ENCODE measurements at regions not wholly inside any gene's neighbourhood (a gene's known extent, or its start where the extent isn't known, plus 50 kb on each side); places are given as distances from the start of the nearest gene placed in this dataset.

DNA sequence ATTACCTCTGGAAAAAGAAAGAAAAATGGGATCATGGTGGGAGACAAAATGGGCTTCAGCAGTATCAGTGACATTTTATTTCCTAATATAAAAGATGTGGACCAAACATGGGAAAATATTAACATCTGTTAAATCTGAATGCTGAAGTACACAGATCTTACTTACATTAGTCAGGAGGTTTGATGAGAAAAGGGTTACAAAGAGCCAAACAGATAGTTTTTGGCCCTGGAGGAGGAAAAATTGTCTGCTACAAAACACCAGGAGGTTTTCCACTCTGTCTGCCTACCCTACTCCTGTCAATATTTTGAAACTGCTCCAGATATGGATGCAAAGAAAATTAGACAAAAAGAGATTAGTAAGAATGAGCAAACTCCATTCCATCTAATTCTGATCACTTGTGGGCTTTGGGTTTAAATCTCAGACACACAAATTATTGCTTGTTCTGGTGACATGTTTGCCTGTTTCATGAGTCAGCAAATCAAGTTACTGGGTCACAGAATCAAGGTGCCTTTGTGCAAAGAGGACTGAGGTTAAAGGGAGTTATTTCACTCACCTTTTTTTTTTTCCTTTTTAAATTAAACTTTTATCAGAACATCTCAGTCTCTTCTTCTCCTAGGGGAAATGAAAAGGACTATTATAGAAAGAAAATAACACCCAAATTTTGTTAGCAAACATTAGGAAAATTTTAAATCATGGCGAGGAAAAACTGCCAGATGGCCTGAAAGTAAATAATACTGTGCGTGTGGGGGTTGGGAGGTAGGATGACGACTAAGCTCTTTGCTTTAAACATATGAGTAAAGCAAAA is 87.0 kb upstream of the SPATS2L start:
- Histone ChIP-seq H2AFZ (ENCODE audit: low read depth, low read length) (no peak overlapping the region), H3K4me3 (ENCODE audit: insufficient read depth, low read depth, low read length) (no peak overlapping the region), H3K9me3 (ENCODE audit: insufficient read depth, low read depth, low read length) (no peaks in the 10 kb centered on the region), H3K27me3 (ENCODE audit: insufficient read depth, low read length) (no peaks in the 10 kb centered on the region), H3K27ac (ENCODE audit: low read depth, low read length) (no peak overlapping the region), H3K4me1 (ENCODE audit: insufficient read depth, low read length) (no peaks in the 10 kb centered on the region), H3K4me2 (ENCODE audit: low read length) (no peak overlapping the region), H3K9ac (ENCODE audit: low read length) (no peak overlapping the region), H4K20me1 (ENCODE audit: insufficient read depth, low read length) (no peaks in the 10 kb centered on the region), H3K36me3 (ENCODE audit: insufficient read depth, low read length) (no peaks in the 10 kb centered on the region), H3K79me2 (ENCODE audit: insufficient read depth, low read length) (no peaks in the 10 kb centered on the region)
- DNase-seq (ENCODE audit: low read depth) (no peak), FAIRE-seq (no peak)
- Mint-ChIP-seq H3K27ac (ENCODE audit: unreplicated experiment) (no peak overlapping the region), H3K9me3 (ENCODE audit: unreplicated experiment) (no peaks in the 10 kb centered on the region), H3K36me3 (ENCODE audit: low read depth, unreplicated experiment) (no peaks in the 10 kb centered on the region), H3K4me1 (ENCODE audit: low read depth, unreplicated experiment) (peaks cover 25% of the 10 kb centered on the region), H3K4me3 (ENCODE audit: unreplicated experiment) (no peak overlapping the region), H3K27me3 (ENCODE audit: low read depth, unreplicated experiment) (no peaks in the 10 kb centered on the region)
- TF ChIP-seq EZH2 (IDR thresholded peaks at IDR 0.05; ENCODE audit: insufficient read depth, low read length): no peak
- TF ChIP-seq, protein P1, sequence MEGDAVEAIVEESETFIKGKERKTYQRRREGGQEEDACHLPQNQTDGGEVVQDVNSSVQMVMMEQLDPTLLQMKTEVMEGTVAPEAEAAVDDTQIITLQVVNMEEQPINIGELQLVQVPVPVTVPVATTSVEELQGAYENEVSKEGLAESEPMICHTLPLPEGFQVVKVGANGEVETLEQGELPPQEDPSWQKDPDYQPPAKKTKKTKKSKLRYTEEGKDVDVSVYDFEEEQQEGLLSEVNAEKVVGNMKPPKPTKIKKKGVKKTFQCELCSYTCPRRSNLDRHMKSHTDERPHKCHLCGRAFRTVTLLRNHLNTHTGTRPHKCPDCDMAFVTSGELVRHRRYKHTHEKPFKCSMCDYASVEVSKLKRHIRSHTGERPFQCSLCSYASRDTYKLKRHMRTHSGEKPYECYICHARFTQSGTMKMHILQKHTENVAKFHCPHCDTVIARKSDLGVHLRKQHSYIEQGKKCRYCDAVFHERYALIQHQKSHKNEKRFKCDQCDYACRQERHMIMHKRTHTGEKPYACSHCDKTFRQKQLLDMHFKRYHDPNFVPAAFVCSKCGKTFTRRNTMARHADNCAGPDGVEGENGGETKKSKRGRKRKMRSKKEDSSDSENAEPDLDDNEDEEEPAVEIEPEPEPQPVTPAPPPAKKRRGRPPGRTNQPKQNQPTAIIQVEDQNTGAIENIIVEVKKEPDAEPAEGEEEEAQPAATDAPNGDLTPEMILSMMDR (IDR thresholded peaks at IDR 0.05; ENCODE audit: insufficient read depth, low read depth, low read length): no peak

DNA sequence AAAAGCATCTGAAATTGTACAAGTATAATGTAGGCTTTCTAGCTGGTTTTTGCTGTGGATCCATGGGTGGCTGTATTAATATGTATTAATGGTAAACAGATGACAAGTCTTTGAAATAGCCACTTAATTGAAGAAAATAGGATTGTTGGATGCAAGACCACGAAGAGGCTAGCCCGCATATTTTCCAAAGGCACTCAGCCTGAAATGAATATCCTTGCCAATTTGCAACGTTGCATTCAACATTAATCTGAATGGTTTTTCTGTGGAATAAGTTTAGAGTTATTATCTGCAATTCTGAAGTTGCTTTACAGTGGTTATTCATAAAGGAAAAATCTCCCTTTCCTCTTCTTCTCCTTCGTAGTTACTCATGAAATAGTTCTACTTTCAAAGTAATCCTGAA is 86.2 kb upstream of the SPATS2L start:
- H3K27ac Mint-ChIP-seq (ENCODE audit: unreplicated experiment): no peak overlapping the region
- Histone ChIP-seq H3K4me3 (ENCODE audit: insufficient read depth, low read depth, low read length) (no peak overlapping the region), H3K9me3 (ENCODE audit: insufficient read depth, low read depth, low read length) (no peaks in the 10 kb centered on the region), H3K79me2 (ENCODE audit: insufficient read depth, low read length) (no peaks in the 10 kb centered on the region), H3K36me3 (ENCODE audit: insufficient read depth, low read length) (no peaks in the 10 kb centered on the region), H4K20me1 (ENCODE audit: insufficient read depth, low read length) (no peaks in the 10 kb centered on the region), H3K4me1 (ENCODE audit: insufficient read depth, low read length) (no peaks in the 10 kb centered on the region), H2AFZ (ENCODE audit: low read depth, low read length) (no peak overlapping the region), H3K4me2 (ENCODE audit: low read length) (no peak overlapping the region), H3K27me3 (ENCODE audit: insufficient read depth, low read length) (no peaks in the 10 kb centered on the region), H3K9ac (ENCODE audit: low read length) (no peak overlapping the region), H3K27ac (ENCODE audit: low read depth, low read length) (no peak overlapping the region)
- H3K4me1 Mint-ChIP-seq (ENCODE audit: low read depth, unreplicated experiment): peaks cover 25% of the 10 kb centered on the region
- FAIRE-seq: no peak
- DNase-seq (ENCODE audit: low read depth): no peak
- TF ChIP-seq, protein P1 (IDR thresholded peaks at IDR 0.05; ENCODE audit: insufficient read depth, low read depth, low read length): no peak
- no peak for TF ChIP-seq EZH2 (IDR thresholded peaks at IDR 0.05; ENCODE audit: insufficient read depth, low read length)
- H3K4me3 Mint-ChIP-seq (ENCODE audit: unreplicated experiment): no peak overlapping the region
- peaks cover 3% of the 10 kb centered on the region for H3K9me3 Mint-ChIP-seq (ENCODE audit: unreplicated experiment)
- H3K27me3 Mint-ChIP-seq (ENCODE audit: low read depth, unreplicated experiment): no peaks in the 10 kb centered on the region
- no peaks in the 10 kb centered on the region for H3K36me3 Mint-ChIP-seq (ENCODE audit: low read depth, unreplicated experiment)

Data from astrocyte (in vitro differentiated cells and primary cell).